ENCODE measurements at regions not wholly inside any gene's neighbourhood (a gene's known extent, or its start where the extent isn't known, plus 50 kb on each side); places are given as distances from the start of the nearest gene placed in this dataset.
"Not testable (repeated sequence)": the region's sequence is repeated elsewhere in the genome, so short reads cannot be mapped to it uniquely, and the experiment has no call there.

- TF ChIP-seq ZBTB33 (IDR thresholded peaks at IDR 0.05) = no peak
These were observed 941.5 kb upstream of the MDGA2 start (continued) for GRCh38 chr14:48616931-48617330.

GRCh38 chr14:48615618-48616017, 940.2 kb upstream of the MDGA2 start:
- Histone ChIP-seq H3K36me3 (ENCODE audit: control insufficient read depth in 4 of 4, insufficient read depth in 3 of 4, low read depth in 1 of 4, low read length in 3 of 4) (no peaks in the 10 kb centered on the region), H3K9ac (ENCODE audit: low read depth in 1 of 2, low read length in 2 of 2) (no peak overlapping the region), H3K27me3 (ENCODE audit: control insufficient read depth in 4 of 4, insufficient read depth in 4 of 4, low read length in 3 of 4) (no peaks in the 10 kb centered on the region), H3K9me3 (ENCODE audit: control insufficient read depth in 4 of 4, low read length in 3 of 4) (peaks cover 0 to 1% (median 0%) of the 10 kb centered on the region in 4 donors), H3K4me1 (ENCODE audit: control insufficient read depth in 4 of 4, insufficient read depth in 4 of 4, low read length in 3 of 4) (no peaks in the 10 kb centered on the region), H3K4me3 (ENCODE audit: low read depth in 1 of 3, low read length in 3 of 3) (no peak overlapping the region), H3K27ac (ENCODE audit: low read depth in 1 of 2, low read length in 2 of 2) (no peak overlapping the region)
- no peak for DNase-seq (ENCODE audit: low spot score)
- 91% methylated on average over 1 of the region's 1 CpG for WGBS
- TF ChIP-seq HNF4A (conservative IDR thresholded peaks at IDR 0.05) (no peak), FOXA2 (IDR thresholded peaks at IDR 0.05) (no peak), GABPA (IDR thresholded peaks at IDR 0.05 in 1 of 2, conservative IDR thresholded peaks at IDR 0.05 in 1 of 2) (no peak), ATF3 (IDR thresholded peaks at IDR 0.05) (no peak), SP1 (IDR thresholded peaks at IDR 0.05) (no peak), NR2F2 (IDR thresholded peaks at IDR 0.05) (no peak), RXRA (IDR thresholded peaks at IDR 0.05) (no peak), FOXA1 (IDR thresholded peaks at IDR 0.05) (no peak), EGR1 (IDR thresholded peaks at IDR 0.05; ENCODE audit: low read depth in 2 of 2) (no peak)

- Histone ChIP-seq H3K27me3 (ENCODE audit: control insufficient read depth in 4 of 4, insufficient read depth in 4 of 4, low read length in 3 of 4) (no peaks in the 10 kb centered on the region), H3K9me3 (ENCODE audit: control insufficient read depth in 4 of 4, low read length in 3 of 4) (peaks cover 0 to 1% (median 0%) of the 10 kb centered on the region in 4 donors), H3K4me1 (ENCODE audit: control insufficient read depth in 4 of 4, insufficient read depth in 4 of 4, low read length in 3 of 4) (no peaks in the 10 kb centered on the region), H3K9ac (ENCODE audit: low read depth in 1 of 2, low read length in 2 of 2) (no peak overlapping the region), H3K27ac (ENCODE audit: low read depth in 1 of 2, low read length in 2 of 2) (no peak overlapping the region), H3K36me3 (ENCODE audit: control insufficient read depth in 4 of 4, insufficient read depth in 3 of 4, low read depth in 1 of 4, low read length in 3 of 4) (no peaks in the 10 kb centered on the region), H3K4me3 (ENCODE audit: low read depth in 1 of 3, low read length in 3 of 3) (no peak overlapping the region)
- TF ChIP-seq JUND (IDR thresholded peaks at IDR 0.05) = no peak
- TF ChIP-seq GABPA (IDR thresholded peaks at IDR 0.05 in 1 of 2, conservative IDR thresholded peaks at IDR 0.05 in 1 of 2) = no peak
- no peak for TF ChIP-seq RXRA (IDR thresholded peaks at IDR 0.05)
- no peak for TF ChIP-seq SP1 (IDR thresholded peaks at IDR 0.05)
- no peak for TF ChIP-seq ZBTB33 (IDR thresholded peaks at IDR 0.05)
- TF ChIP-seq TAF1 (conservative IDR thresholded peaks at IDR 0.05) = no peak
- TF ChIP-seq CTCF (IDR thresholded peaks at IDR 0.05; ENCODE audit: low read depth, low read length, missing input control) = no peak
- TF ChIP-seq RAD21 (IDR thresholded peaks at IDR 0.05) = no peak
- TF ChIP-seq EGR1 (IDR thresholded peaks at IDR 0.05; ENCODE audit: low read depth in 2 of 2) = no peak
- no peak for TF ChIP-seq YY1 (IDR thresholded peaks at IDR 0.05)
- no peak for TF ChIP-seq FOXA2 (IDR thresholded peaks at IDR 0.05)
- no peak for TF ChIP-seq MAX (IDR thresholded peaks at IDR 0.05)
- TF ChIP-seq FOXA1 (IDR thresholded peaks at IDR 0.05) = no peak
- DNase-seq (ENCODE audit: low spot score) = no peak
- WGBS = 83% methylated on average over 2 of the region's 2 CpGs
These were observed 938.6 kb upstream of the MDGA2 start for GRCh38 chr14:48614003-48614402.

- H3K27me3 ChIP-seq (ENCODE audit: control insufficient read depth in 4 of 4, insufficient read depth in 4 of 4, low read length in 3 of 4); H3K4me3 ChIP-seq (ENCODE audit: low read depth in 1 of 3, low read length in 3 of 3); H3K27ac ChIP-seq (ENCODE audit: low read depth in 1 of 2, low read length in 2 of 2); H3K9ac ChIP-seq (ENCODE audit: low read depth in 1 of 2, low read length in 2 of 2); H3K36me3 ChIP-seq (ENCODE audit: control insufficient read depth in 4 of 4, insufficient read depth in 3 of 4, low read depth in 1 of 4, low read length in 3 of 4); DNase-seq (ENCODE audit: low spot score); H3K4me1 ChIP-seq (ENCODE audit: control insufficient read depth in 4 of 4, insufficient read depth in 4 of 4, low read length in 3 of 4); H3K9me3 ChIP-seq (ENCODE audit: control insufficient read depth in 4 of 4, low read length in 3 of 4): not testable (repeated sequence)
- 79% methylated on average over 8 of the region's 8 CpGs for WGBS
These were observed 931.6 kb upstream of the MDGA2 start for GRCh38 chr14:48606960-48607359.
